ENCODE measurements at regions not wholly inside any gene's neighbourhood (a gene's known extent, or its start where the extent isn't known, plus 50 kb on each side); places are given as distances from the start of the nearest gene placed in this dataset.

DNA sequence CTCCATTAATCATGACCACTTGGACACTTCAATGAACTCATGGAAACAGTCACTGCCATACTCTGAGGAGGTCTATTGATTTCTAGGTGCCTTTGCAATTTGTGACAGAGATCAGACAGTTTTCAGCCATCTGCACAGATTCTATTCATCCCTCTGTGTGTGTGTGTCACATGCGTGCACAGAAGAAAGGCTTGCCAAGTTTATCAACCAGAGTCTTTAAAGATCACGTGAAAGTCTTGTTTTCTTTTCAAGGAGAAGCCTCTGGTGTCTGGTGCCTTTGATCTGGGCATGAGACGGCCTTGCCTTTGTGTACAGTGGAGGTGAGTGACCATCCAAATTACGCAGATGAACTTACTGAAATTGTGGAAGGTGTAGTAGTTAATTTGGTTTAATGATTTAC, 164.2 kb downstream of the VAPA start:
- Mint-ChIP-seq H3K4me1 (peaks cover 6 to 11% of the 10 kb centered on the region in 2 experiments; a peak in 3 of 4 replicates), H3K4me3 (no peak overlapping the region), H3K27me3 (ENCODE audit: low read depth) (peaks cover 4% of the 10 kb centered on the region), H3K27ac (no peak overlapping the region), H3K9me3 (peaks cover 9 to 17% of the 10 kb centered on the region in 2 experiments), H3K36me3 (ENCODE audit: insufficient read depth in 1 of 3, low read depth in 3 of 3) (peaks cover 7 to 12% (median 9%) of the 10 kb centered on the region in 3 experiments)
- H3K23ac ChIP-seq (ENCODE audit: insufficient read length, low read depth, low read length): no peak overlapping the region
- H3K4me1 ChIP-seq (ENCODE audit: insufficient read depth, low read length): no peaks in the 10 kb centered on the region
- H3K27ac ChIP-seq (ENCODE audit: insufficient read length, low read depth, low read length): no peak overlapping the region
- H3K9ac ChIP-seq (ENCODE audit: extremely low read depth, insufficient read length, low read length): no peak overlapping the region
- DNase-seq: no peak
- peaks cover 6% of the 10 kb centered on the region for H3K9me3 ChIP-seq (ENCODE audit: control insufficient read depth, low read depth, low read length)
- no peak overlapping the region for H3K56ac ChIP-seq (ENCODE audit: insufficient read length, low read depth, low read length)
- H3K4ac ChIP-seq (ENCODE audit: low read depth, low read length): no peak overlapping the region
- H4K5ac ChIP-seq (ENCODE audit: insufficient read length, low read depth, low read length): no peak overlapping the region
- H4K20me1 ChIP-seq (ENCODE audit: control insufficient read depth, insufficient read depth, insufficient read length): no peaks in the 10 kb centered on the region
- H2BK12ac ChIP-seq (ENCODE audit: insufficient read length, low read depth, low read length): no peak overlapping the region
- no peak overlapping the region for H3K18ac ChIP-seq (ENCODE audit: insufficient read length, low read depth, low read length)
- H2BK15ac ChIP-seq (ENCODE audit: low read depth, low read length): no peak overlapping the region
- no peak overlapping the region for H3T11ph ChIP-seq (ENCODE audit: low read length)
- no peak overlapping the region for H3K14ac ChIP-seq (ENCODE audit: insufficient read depth, low read length)
- H4K8ac ChIP-seq (replicated peaks; ENCODE audit: insufficient read length, low read depth, low read length): no peak overlapping the region
- no peaks in the 10 kb centered on the region for H3K27me3 ChIP-seq (ENCODE audit: insufficient read depth, low read length)
- H3K79me2 ChIP-seq (ENCODE audit: insufficient read depth, low read length): no peaks in the 10 kb centered on the region
- no peak overlapping the region for H2BK120ac ChIP-seq (ENCODE audit: low read depth, low read length, poor library complexity, severe bottlenecking)
- H3K79me1 ChIP-seq (ENCODE audit: insufficient read depth, low read depth, low read length, poor library complexity, severe bottlenecking): no peaks in the 10 kb centered on the region
- H3K4me2 ChIP-seq (ENCODE audit: insufficient read depth, insufficient read length, low read length): no peak overlapping the region
- no peak overlapping the region for H4K91ac ChIP-seq (ENCODE audit: insufficient read length, low read depth, low read length)
- no peaks in the 10 kb centered on the region for H3K23me2 ChIP-seq (ENCODE audit: insufficient read length, low read depth, low read length, poor library complexity, severe bottlenecking)
- H2AK5ac ChIP-seq (ENCODE audit: insufficient read length, low read length): no peak overlapping the region
- TF ChIP-seq, protein P1, sequence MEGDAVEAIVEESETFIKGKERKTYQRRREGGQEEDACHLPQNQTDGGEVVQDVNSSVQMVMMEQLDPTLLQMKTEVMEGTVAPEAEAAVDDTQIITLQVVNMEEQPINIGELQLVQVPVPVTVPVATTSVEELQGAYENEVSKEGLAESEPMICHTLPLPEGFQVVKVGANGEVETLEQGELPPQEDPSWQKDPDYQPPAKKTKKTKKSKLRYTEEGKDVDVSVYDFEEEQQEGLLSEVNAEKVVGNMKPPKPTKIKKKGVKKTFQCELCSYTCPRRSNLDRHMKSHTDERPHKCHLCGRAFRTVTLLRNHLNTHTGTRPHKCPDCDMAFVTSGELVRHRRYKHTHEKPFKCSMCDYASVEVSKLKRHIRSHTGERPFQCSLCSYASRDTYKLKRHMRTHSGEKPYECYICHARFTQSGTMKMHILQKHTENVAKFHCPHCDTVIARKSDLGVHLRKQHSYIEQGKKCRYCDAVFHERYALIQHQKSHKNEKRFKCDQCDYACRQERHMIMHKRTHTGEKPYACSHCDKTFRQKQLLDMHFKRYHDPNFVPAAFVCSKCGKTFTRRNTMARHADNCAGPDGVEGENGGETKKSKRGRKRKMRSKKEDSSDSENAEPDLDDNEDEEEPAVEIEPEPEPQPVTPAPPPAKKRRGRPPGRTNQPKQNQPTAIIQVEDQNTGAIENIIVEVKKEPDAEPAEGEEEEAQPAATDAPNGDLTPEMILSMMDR (conservative IDR thresholded peaks at IDR 0.05): no peak
- H2AFZ ChIP-seq (ENCODE audit: low read length): no peak overlapping the region
- H2BK5ac ChIP-seq (ENCODE audit: insufficient read length, low read length): no peak overlapping the region
- no peak overlapping the region for H2BK20ac ChIP-seq (ENCODE audit: low read depth, low read length, poor library complexity, severe bottlenecking)
- no CpG with 5 or more reads among the region's 4 CpGs for WGBS (ENCODE audit: extremely low coverage, insufficient read length, low lambda C conversion rate)

All from H9 (cell line).